Fibroblast of the aortic adventitia (primary cell): ENCODE measurements at regions not wholly inside any gene's neighbourhood (a gene's known extent, or its start where the extent isn't known, plus 50 kb on each side); places are given as distances from the start of the nearest gene placed in this dataset.

Experiments used
- DNase-seq: peaks from one replicate; pipeline ENCODE4 v3.0.0-alpha.2; 2010; ENCODE audit warnings: low read depth
- H3K4me3 ChIP-seq: 2 replicates; pipeline ENCODE4 v1.5.1; 2011; ENCODE audit warnings: low read depth, mild to moderate bottlenecking, control low read depth, low read length, moderate library complexity
- CTCF ChIP-seq: IDR thresholded peaks from 2 replicates; pipeline ENCODE4 v1.5.1; 2011; ENCODE audit warnings: mild to moderate bottlenecking, low read length, control low read depth, inconsistent platforms; ENCODE audit not compliant: insufficient read depth

DNA sequence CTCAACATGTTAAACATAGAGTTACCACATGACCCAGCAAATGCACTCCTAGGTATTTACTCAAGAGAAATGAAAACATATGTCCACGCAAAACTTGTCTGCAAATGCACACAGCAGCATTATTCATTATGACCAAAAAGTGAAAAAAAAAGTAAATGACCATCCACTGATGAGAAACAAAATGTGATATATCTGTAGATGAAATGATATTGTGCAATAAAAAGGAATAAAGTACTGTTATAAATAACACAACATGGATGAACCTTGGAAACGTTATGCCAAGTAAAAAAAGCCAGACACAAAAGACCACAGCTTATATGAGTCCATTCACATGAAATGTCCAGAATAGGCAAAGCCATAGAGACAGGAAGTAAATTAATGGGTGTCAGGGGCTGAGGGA is 61.4 kb upstream of the SKAP2 start:
- no peak for TF ChIP-seq CTCF
- H3K4me3 ChIP-seq: no peak overlapping the region
- no peak for DNase-seq

GRCh38 chr7:26924149-26924767 is 59.9 kb upstream of the SKAP2 start:
- no peak for DNase-seq
- TF ChIP-seq CTCF: no peak
- H3K4me3 ChIP-seq: no peak overlapping the region

GRCh38 chr7:26919906-26920493 is 55.6 kb upstream of the SKAP2 start:
- TF ChIP-seq CTCF: no peak
- H3K4me3 ChIP-seq: no peak overlapping the region
- no peak for DNase-seq

GRCh38 chr7:26918241-26918640 is 53.9 kb upstream of the SKAP2 start:
- no peak for TF ChIP-seq CTCF
- no peak for DNase-seq
- no peak overlapping the region for H3K4me3 ChIP-seq

DNA sequence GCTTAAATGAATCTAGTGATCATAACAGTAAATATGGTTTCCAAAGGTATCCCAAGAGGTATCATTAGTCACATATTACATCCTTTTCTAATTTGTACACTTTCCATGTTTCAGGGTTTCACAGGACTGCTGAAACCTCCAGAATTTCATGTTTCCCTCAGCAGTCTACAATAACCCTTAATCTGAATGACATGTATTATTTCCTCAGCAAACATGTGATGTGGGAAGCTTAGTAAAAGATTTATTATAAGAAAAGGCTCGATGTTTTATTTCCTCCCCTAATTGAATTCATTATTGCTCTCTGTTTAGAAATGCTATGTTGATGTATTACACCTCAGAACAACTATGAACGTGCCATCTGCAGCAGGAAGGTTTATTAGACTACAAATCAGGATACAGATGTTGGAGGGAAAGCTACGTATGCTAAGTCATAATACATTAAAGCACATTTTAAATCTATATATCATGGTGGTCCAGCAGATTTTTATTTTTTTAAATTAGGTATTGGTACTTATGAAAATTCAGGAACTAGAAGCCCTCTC is 52.5 kb upstream of the SKAP2 start:
- no peak for DNase-seq
- no peak for TF ChIP-seq CTCF

DNA sequence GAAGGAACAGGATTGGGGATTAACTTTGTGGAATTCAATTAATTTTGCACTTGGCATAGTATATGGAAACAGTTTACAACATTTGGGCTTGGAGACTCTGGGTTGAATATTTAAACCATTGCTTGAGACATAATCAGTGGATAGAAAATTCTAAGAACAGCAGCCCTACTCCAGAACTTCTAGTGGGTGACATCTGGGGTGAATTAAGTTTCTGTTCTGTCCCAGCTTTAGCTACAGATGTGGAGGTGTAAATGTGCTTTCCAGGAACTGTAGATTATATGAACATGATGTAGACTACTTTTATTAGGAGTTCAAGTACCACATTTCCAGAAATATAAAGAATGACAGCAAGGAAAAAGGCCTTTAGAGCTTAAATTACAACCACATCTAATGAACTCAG is 51.9 kb upstream of the SKAP2 start:
- no peak for DNase-seq
- H3K4me3 ChIP-seq: no peak overlapping the region
- TF ChIP-seq CTCF: no peak

More for the DNA sequence above, 52.5 kb upstream of the SKAP2 start:
- no peak overlapping the region for H3K4me3 ChIP-seq
